HG02885 (cell line): ENCODE measurements at regions not wholly inside any gene's neighbourhood (a gene's known extent, or its start where the extent isn't known, plus 50 kb on each side); places are given as distances from the start of the nearest gene placed in this dataset.

Experiments
- ATAC-seq: cut with Tn5 transposase; IDR thresholded peaks from one replicate; pipeline ENCODE4 v1.9.1; 2021; ENCODE audit warnings: mild to moderate bottlenecking; ENCODE audit not compliant: unreplicated experiment, poor library complexity

DNA sequence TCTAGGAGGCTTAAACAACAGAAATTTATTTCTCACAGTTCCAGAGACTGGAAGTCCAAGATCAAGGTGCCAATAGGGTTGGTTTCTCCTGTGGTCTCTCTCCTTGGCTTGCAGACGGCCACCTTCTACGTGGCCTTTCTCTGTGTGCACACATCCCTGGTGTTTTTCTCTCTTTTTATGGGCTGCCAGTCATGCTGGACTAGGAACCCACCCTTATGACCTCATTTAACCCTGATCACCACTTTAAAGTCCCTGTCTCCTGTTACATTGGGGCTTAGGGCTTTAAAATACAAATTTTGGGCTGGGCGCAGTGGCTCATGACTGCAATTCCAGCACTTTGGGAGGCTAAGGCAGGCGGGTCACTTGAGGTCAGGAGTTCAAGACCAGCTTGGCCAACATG is 157.1 kb downstream of the TLE1 start:
- no peak for ATAC-seq

DNA sequence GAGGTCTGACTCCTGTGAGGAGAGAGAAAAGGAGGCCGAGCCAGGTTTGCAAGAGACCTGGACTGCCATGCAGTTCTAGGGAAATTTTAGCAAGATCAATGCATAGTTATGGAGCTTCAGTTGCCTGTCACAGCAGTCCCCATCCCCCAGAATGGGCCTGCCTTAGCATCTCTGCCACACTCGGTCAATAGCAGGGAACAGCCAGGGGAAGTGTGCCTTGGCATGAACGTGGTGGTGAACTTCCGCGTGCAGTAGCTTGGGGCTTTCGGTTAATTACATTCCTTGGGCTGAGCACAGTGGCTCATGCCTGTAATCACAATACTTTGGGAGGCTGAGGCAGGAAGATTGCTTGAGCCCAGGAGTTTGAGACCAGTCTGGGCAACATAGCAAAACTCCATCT is 157.8 kb downstream of the TLE1 start:
- ATAC-seq = no peak

DNA sequence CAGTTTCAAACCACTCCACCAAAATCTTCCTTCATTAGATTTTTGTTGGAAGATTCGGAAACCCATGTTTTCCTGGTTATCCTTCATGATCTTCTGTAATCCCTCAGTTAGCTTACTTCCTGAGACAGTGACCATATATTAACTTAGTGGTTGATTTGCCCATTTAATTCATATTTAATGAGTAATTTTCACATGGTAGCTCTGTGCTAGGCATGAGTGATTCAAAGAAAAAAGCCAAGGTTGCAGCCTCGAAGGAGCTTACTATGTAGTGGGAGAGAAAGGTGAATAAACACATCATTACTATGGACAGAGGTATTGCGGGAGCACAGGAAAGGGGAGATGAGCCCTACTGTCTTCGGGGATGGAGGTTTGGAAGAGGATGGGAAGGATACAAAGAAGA is 158.5 kb downstream of the TLE1 start:
- ATAC-seq = no peak

DNA sequence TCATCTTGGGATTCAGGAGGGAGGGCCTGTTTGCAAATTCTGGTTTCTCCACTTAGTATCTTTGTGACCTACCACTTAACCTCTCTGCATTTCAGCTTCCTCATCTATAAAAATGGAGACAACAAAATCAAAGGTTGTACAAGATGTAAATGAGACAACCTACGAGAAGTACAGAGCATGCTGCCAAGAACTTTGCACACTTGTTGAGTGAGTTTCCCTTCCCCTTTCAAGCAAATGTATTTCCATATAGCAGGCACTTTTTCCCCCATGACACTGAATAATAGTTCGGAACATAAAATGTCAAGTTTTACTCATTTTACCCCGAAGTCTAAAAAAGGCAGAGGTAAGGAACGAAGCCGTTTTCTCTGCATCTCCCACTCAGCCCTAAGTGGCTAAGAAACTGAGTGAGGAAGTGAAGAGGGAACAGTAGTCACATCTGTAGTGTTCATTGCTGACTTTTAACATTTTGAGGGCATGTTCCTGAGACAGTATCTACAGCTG is 159.0 kb downstream of the TLE1 start:
- peak; percentile 76 for ATAC-seq

DNA sequence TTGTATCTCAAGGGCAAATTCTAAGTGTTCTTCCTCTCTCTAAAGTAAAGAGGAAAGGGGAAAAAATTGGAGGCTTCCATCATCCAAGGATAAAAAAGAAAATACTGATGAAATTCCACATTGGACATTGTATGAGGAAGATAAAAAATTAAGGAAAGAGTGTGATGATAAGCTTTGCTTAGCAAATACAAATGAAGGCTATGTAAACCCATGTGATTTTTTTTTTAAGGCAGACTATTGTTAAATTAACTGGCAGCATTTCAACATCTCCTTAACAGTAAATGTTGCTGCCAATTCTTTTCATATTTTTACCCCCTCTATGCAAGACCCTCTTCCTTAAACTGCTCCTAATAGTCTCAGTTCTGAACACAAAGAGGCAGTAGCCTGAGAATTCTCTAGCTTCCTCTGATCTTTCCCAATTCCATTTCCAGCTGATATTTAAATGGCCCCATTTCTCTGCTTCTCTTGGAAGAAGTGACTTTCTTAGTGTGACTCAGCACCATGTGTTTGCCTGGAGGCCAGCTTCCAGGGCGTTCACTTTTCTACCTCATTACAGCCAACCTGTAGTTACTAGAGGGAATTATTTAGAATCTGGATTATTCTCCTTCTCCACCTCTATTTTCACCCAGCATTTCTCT is 159.7 kb downstream of the TLE1 start:
- no peak for ATAC-seq

DNA sequence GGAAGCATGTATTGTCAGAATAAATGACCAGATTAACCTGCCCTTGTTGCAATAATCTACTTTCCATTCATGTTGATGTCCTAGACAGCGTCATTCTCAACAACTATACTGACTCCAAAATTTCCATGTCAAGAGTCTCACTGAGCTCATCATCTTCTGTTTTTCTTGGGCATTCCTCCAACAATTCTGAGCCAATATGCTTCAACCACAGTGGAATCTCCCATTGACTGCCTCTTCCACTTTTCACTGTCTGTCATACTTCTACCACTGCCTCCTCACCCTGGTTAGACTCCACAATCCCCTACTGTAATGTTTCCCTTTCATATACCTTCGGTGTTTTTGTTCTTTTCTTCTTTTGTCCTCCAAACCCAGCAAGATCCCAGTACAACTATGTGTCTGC is 162.8 kb downstream of the TLE1 start:
- ATAC-seq = no peak

DNA sequence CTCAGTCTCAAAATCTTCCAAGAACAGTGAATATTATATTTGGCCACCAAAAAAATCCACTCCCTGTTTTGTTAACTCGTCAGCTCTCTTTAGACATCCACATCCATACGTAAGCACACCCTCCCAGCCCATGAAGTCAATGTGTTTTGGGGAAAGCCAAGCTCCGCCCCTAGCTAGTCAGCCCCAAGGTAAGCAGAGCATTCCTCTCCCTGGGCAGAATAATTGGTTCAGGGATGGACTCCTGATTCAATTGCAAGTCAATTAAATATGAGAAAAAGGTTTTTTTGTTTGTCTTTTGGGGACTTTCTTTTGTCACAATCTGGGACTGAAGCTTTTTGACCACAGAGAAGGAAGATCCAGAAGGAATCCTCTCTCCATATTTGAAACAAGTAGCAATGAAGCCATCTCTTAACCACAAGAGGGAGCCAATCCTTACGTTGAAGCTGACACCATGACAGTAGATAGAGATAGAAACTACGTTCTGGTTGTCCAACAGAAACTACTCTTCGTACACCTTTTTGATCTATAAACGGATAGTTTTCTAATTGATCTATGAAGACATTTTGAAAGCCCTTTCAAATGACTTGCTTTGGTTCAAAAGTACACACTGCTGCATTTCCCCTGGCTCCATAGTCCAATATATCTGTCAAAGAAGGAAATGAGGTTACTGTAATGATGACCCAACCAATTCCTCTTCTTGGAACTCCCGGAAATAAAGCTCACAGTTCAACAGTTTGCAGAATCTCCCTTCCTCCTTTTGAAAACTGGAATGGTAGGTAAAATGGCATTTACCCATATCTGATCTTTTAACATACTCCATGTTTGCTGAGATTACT is 166.4 kb downstream of the TLE1 start:
- peak; percentile 84 for ATAC-seq

DNA sequence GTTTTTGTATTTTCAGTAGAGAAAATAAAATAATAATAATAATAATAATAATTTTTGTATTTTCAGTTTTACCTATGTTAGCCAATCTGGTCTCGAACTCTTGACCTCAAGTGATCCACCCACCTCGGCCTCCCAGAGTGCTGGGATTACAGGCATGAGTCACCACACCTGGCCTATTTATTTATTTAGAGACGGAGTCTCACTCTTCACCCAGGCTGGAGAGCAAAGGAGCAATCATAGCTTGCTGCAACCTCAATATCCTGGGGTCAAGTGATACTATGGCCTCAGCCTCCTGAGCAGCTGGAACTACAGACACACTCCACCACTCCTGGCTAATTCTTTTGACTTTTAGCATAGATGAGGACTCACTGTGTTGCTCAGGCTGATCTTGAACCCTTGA is 167.5 kb downstream of the TLE1 start:
- no peak for ATAC-seq

DNA sequence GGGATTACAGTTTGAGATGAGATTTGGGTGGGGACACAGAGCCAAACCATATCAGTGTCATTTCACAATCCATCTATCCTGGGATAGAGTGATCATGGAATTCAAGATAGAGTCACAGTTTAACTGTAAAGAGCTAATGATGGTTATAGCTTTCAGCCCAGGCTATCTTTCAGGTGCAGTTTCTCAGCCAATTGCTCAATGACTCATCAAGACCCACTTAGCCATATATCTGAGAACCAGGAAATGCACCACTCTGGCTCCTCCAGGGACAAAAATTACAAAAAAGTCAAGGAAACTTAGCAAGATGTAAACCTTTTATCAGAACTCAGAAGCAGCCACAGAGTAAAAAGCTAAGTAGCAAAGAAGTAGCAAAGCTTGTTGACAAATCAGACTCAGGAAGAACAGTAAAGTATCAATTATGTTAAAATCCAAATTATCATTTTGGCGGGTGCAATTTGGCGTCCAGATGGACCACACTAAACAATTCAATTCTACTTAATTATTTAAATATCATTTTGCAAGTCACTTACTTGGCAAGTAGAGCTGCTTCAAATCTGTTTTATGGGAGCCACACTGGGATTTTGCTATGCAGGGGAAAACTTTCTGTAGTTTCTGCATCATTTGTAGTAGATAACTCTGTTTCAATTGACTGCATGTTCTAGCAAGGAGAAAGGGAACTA is 169.4 kb downstream of the TLE1 start:
- no peak for ATAC-seq

DNA sequence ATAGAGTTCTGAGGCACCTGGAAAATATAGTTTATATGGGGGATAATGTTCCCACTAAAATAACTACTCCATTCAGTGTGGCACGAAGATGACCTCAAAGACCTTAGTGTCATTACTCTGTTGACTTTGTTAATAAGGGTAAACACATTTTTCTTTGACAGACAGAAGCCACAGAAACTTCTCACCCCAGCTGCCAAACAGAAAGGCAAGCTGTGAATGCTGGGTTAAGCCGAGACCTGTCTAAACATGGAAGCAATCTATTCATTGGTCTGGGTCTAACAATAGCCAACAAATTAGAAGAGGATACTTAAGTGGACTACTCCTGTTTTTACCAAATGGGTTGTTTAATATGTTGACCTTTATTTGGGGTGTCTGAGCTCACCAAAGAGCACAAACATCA is 171.4 kb downstream of the TLE1 start:
- ATAC-seq = no peak

DNA sequence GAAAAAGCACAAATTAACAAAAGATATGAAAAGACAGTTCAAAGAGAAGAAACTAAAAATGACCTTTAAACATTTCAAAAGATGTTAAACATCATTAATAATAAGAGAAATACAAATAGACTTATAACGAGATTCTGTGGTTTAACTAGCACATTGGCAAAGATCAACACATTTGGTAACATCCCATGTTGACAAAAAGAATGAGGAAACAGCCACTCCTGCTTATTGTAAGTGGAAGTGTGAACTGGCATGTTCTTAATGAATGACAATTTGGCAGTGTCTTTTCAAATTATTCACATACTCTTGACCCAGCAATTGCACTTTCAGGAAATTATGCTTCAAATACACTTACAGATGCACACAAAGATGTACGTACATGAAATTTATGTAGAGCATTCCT is 176.3 kb downstream of the TLE1 start:
- ATAC-seq = no peak

DNA sequence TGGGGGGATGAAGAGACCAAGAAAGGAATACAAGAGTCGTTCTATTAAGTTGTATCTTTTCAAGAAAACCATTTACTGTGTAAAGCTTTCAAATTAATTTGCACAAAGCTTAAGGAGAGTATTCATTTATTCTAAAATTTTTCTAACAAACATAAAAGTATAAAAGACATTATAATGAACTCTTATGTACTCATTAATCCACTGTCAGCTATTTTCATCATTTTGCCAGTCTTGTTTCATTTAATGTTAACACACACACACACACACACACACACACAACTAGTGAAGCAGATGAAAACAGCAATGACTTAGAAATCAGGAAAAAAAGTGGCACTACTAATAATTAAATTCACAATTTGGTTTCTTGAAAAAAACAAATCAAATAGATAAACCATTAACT is 176.7 kb downstream of the TLE1 start:
- ATAC-seq = no peak

DNA sequence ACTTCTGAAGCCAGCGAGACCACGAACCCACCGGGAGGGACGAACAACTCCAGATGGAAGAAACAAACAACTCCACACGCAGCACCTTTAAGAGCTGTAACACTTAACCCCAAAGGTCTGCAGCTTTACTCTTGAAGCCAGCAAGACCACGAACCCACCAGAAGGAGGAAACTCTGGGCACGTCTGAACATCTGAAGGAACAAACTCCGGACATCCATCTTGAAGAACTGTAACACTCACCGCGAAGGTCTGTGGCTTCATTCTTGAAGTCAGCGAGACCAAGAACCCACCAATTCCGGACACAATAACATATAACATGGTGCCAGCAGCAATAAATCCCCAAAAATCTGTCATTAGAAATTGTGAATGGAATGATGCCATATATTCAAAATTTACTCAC is 180.9 kb downstream of the TLE1 start:
- no peak for ATAC-seq

DNA sequence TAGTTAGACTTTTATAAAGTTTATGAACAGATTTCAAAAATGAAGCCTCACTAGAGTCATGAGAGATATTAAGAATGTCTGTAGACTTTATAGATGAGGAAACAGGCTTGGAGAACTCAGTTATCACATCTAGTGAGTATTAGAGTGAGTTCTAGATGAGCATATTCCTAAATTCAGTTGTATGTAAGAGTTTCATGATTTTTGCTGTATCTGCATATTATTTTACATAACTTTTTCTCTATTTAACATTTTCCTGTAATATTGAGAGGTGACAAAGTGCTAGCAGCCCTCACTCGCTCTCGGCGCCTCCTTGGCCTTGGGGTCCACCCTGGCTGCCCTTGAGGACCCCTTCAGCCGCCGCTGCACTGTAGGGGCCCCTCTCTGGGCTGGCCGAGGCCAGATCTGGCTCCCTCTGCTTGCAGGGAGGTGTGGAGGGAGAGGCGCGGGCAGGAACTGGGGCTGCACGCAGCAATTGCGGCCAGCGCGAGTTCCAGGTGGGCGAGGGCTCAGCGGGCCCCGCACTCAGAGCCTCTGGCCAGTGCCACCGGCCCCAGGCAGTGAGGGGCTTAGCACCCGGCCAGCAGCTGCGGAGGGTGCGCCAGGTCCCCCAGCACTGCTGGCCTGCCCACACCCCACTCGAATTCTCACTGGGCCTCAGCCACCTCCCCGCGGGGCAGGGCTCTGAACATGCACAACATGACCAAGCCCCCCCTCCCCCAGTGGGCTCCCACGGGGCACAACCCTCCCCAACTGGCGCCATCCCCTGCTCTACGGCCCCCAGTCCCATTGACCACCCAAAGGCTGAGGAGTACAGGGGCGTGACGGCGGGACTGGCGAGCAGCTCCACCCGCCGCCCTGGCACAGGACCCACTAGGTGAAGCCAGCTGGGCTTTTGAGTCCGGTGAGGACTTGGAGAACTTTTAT is 182.1 kb downstream of the TLE1 start:
- ATAC-seq = no peak

DNA sequence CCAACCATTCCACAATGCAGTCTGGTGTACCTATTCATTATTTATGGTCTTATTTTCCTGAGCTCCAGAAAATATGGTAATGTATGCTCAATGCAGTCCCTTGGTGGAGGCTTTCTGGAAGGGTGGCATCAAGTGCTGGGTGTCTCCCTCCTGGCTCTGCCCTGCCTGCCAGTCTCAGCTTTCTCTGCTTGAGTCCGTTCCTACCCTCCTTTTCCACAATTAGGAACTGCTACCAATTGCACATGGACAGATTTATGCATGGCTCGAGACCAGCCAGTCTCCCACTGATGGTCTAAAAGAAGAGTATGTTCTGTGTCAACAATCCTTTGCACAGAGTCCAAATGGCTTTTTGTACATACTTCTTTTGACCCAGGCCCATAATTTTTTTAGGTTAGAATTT is 189.8 kb downstream of the TLE1 start:
- ATAC-seq = no peak

DNA sequence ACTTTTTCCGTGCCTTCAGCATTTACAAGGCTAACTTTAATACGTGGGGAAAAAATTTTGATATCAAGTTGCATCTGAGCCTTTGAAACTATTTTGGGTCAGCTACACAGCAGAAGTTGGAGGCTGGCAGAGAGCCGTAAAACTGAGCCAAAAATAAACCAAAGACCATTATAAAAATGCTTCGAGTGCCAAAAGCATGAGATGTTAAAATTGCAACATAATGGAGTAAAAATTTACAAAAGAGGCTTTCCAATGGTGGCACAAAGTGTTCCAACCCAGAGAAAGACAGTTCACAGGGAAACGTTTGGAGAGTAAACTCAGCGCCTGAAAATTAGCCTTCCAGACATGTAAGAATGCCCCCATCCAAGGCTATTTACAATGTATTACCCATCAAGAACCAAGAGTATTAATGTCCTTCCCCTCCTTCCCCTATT is 190.3 kb downstream of the TLE1 start:
- ATAC-seq = no peak

DNA sequence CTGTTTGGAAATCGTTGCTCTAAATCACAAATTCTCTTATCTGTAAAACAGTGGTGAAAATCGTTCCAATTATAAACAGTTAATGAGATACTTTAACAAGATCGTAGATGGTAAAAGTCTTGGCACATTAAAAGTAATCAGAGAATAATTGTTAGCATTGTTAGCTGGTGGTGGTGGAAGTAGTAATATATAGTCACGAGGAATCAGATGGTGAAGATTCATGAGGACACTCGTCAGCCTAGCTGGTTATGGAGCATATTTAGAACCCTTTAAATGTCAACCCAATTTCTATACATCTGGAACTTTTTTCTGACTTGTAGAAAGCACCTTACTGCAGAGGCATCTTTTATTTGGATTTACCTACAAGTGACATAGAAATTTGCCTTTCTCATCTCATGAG is 190.8 kb downstream of the TLE1 start:
- ATAC-seq = no peak

DNA sequence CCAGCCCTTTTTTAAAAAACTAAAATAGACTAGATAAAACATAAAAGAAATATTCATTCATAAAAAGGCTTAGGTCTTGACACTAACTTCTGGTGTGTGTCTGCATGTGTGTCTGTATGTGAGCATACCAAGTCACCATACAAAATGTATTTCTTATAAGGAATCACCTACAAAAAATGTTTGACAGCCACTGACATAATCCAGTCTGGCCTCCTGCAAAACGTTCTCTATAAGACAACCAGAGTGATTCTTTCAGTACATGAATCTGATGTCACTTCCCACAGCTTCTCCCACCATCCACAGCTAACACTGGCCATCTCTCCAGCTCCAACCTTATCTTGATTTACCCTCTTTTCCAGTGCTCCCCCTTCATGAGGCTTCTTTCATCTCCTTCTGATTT is 192.3 kb downstream of the TLE1 start:
- no peak for ATAC-seq

DNA sequence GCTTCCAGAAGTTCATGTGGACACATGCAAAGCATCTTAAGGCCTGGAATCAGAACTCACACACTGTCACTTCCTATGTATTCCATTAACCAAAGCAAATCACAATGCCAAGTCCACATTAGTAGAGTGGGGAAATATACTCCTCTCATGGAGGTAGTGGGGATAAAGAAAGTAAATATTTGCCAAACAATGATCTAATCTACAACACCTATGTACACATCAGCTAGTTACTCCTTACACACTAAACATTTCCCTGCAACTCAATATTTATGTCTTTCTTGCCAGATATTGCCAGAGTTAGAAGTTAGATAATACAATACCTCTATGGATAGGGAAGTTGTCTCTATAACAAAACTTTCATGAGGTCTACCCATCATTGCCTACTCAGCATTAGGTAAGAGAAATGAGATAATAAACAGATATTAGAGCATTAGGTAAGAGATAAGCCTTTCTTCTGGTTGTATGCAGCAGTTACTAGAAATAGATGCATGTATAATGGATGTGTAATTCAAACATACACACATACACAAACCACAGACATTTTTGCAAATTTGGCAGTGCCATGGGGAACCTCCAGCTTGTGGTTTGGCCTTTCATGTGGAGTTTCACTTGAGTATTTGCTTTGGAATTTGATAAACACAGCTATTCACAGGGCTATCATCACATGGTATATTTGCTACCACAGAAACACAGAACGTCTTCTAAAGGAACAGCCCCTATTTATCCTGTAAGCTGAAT is 196.5 kb downstream of the TLE1 start:
- ATAC-seq = no peak
